HG03520 (cell line): ENCODE measurements at regions not wholly inside any gene's neighbourhood (a gene's known extent, or its start where the extent isn't known, plus 50 kb on each side); places are given as distances from the start of the nearest gene placed in this dataset.

ENCODE experiments used
- ATAC-seq: cut with Tn5 transposase; IDR thresholded peaks from one replicate; pipeline ENCODE4 v1.9.1; 2021; ENCODE audit warnings: mild to moderate bottlenecking, moderate library complexity; ENCODE audit not compliant: unreplicated experiment

GRCh38 chr12:127654383-127654985 is 612.5 kb upstream of the TMEM132C start:
- no peak for ATAC-seq

DNA sequence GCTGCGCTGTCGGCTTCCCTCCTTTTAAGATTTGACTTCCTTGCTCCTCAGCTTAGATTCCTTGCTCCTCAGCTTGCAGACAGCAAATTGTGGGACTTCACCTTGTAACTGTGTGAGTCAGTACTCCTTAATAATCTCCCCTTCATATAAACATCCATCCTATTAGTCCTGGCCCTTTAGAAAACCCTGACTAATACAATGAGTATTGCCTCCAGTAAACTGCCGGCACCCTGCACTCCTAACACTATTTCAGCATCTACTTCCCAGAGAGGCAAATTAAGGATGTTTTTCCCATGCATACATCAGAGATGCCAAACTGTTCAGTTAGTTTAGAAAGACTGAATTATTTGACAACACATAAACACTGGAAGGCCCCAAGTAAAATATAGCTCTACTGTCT is 611.3 kb upstream of the TMEM132C start:
- ATAC-seq: no peak

GRCh38 chr12:127656266-127656665 is 610.7 kb upstream of the TMEM132C start:
- no peak for ATAC-seq

DNA sequence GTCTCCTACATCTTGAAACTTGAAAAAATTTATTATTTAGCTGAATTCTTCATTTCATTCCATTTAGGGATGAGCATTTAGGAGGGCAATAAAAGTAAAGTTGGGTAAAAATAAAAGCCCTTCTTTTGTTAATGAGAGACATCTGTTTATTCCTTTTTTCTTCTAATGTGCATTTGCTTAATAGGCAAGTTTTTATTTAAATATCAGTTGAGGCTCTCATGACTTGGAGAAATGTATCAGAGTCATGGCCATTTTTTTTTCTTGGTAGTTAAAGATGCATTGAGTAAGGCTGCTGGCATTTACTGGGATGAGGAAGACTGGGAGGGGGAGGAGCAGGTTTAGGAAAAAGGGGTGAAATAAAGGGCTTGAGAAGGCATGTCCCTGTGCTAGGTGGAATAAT is 609.9 kb upstream of the TMEM132C start:
- no peak for ATAC-seq

GRCh38 chr12:127660961-127661360 is 606.0 kb upstream of the TMEM132C start:
- ATAC-seq: no peak

GRCh38 chr12:127663716-127664115 is 603.3 kb upstream of the TMEM132C start:
- no peak for ATAC-seq

DNA sequence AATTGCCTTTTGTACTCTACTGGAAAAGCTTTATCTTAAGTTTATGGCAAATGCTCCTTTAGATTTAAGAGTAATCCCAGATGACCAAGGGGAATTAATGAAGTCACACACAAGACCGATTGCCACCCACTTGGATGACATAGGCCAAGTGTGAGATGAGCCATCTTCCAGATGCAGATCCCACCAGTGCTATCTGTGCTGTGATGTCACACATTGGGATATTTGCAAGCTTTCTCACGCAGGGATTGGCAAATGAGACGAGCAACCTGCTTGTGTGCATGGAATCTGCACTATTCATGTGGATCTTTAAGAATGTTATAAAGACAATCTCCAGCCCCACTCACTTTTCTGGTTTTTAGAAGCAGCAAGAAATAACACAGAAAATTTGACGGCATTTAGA is 602.1 kb upstream of the TMEM132C start:
- ATAC-seq: no peak

- ATAC-seq: no peak
These were observed 599.8 kb upstream of the TMEM132C start for GRCh38 chr12:127667131-127667685.

DNA sequence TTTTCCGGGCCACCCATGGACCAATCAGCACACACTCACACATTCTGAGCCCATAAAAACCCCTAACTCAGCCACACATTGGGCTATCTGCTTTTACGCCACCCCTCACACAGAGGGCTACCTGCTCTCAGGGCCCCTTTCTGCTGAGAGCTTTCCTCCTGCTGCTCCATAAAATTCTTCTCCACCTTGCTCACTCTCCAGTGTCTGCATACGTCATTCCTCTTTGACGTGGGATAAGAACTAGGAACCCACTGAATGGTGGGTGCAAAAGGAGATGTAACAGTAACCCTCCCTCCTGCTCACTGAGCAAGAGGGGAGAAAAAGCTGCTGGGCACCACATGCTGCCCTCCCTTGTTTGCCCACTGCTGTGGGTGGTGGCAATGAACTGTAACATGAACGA is 596.7 kb upstream of the TMEM132C start:
- ATAC-seq: no peak

DNA sequence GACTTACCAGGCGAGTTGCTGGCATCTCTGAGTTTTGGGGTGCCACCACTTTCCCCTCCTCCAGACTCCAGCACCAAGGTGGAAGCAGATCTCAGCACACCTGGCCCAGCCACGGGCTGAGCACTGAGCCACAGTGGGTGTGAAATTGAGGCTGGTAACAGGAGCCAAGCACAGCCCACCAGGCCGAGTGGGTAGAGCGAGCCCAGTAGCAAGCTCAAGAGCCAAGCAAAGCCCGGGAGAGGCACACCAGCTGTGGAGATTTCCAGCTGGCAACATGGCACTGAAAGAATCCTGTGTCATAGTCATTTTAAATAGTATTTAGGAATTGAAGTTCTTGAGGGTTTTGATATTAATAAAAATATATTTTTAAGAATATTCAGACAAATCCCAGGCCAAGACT is 596.2 kb upstream of the TMEM132C start:
- ATAC-seq: no peak

DNA sequence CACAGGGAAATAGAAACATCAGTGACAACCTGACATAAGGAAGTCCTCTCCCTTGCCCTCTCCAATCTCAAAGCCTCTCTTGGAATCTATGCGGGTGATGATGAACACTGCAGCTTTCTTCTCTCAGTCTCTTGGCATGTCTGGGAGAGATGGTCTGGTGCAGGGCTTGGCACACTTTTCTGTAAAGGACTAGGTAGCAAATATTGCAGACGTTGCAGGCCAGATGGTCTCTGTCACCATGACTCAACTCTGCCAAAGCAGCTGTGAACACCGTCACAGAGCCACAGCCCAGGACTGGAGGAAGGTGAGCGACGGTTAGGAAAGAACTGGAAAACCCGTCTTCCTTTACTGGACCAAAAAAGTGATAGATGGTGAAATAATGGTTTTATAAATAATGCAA is 591.0 kb upstream of the TMEM132C start:
- no peak for ATAC-seq

- no peak for ATAC-seq
These were observed 589.3 kb upstream of the TMEM132C start for GRCh38 chr12:127677537-127678131.

GRCh38 chr12:127678945-127679344 is 588.0 kb upstream of the TMEM132C start:
- ATAC-seq: no peak

DNA sequence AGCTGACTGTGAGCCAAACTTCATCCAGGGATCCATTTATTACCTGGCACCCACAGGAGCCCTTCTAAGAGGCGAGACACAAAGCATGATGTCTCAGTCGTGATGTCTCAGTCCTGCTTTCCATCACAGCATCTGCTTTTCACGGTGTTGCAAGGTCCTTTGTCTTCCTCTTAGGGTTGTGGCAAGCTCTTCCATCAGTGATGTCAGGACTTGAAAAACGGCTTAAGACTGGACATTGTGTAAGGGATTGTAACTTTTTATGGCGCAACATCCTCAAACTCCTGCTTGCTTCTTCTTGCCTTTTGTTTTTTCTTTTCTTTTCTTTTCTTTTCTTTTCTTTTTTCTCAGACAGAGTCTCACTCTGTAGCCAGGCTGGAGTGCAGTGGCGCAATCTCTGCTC is 586.5 kb upstream of the TMEM132C start:
- no peak for ATAC-seq

DNA sequence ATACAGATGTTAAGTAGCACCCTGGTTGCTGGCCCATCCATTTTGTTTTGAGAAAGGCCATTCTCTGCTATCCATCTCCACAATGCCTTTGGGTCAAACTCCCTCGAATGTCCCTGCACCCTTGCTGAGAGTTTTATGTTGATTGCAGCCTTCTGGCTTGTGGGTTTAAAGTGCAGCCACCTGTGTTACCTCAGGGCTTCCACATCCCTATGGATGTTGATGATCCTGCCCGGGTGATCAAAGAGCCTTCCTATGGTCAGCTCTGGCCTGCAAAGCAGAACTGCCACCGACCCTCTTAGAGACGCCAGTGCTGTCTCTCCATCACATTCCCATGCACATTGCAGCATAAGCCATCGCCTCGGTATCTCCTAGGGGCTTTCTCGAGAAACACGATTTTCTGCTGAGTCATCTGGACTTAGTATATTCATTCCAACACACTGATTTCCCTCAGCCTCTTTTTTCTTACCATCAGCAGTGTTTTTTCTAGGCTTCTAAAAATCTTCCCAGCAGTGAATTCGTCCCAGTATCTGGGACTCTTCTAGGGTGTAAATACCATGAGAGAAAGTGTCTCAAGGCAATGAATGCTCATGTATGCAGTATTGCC is 585.7 kb upstream of the TMEM132C start:
- no peak for ATAC-seq

- no peak for ATAC-seq
These were observed 581.5 kb upstream of the TMEM132C start for GRCh38 chr12:127685491-127685890.

- no peak for ATAC-seq
These were observed 581.0 kb upstream of the TMEM132C start for GRCh38 chr12:127685931-127686330.

GRCh38 chr12:127687181-127687580 is 579.8 kb upstream of the TMEM132C start:
- ATAC-seq: no peak

- ATAC-seq: no peak
These were observed 578.0 kb upstream of the TMEM132C start for GRCh38 chr12:127688906-127689428.

DNA sequence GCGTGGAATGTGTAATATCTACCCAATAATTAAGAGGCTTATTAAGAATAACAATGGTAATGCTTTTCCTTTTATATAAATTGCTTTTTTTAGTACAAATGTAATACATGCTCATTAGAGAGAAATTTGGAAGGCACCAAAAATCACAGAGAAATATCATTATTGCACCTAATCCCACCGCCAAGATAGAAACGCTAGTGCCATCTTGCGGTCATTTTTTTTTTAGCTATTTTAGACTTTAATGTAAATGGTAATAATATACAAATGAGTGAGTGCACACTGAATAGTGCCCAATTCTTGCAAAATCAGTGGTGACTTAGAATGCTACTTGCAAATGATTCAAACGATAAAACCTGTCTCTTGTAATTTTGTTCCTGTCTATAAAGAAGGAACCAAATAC is 576.8 kb upstream of the TMEM132C start:
- ATAC-seq: no peak

DNA sequence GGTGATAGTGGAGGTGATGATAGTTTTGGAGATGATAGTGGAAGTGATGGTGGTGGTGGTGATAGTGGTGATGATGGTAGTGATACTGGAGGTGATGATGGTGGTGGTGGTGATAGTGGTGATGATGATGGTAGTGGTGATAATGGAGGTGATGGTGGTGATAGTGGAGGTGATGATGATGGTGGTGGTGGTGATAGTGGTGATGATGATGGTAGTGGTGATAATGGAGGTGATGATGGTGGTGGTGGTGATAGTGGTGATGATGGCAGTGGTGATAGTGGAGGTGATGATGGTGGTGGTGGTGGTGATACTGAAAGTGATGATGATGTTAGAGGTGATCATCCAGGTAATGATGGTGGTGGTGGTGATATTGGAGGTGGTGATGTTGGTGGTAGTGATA is 570.0 kb upstream of the TMEM132C start:
- no peak for ATAC-seq

- no peak for ATAC-seq
These were observed 563.9 kb upstream of the TMEM132C start for GRCh38 chr12:127703026-127703425.
